HG03045 (cell line): ENCODE measurements at regions not wholly inside any gene's neighbourhood (a gene's known extent, or its start where the extent isn't known, plus 50 kb on each side); places are given as distances from the start of the nearest gene placed in this dataset.

ENCODE experiments used
- ATAC-seq: cut with Tn5 transposase; IDR thresholded peaks from one replicate; pipeline ENCODE4 v1.9.1; 2021; ENCODE audit warnings: mild to moderate bottlenecking, moderate library complexity; ENCODE audit not compliant: unreplicated experiment

DNA sequence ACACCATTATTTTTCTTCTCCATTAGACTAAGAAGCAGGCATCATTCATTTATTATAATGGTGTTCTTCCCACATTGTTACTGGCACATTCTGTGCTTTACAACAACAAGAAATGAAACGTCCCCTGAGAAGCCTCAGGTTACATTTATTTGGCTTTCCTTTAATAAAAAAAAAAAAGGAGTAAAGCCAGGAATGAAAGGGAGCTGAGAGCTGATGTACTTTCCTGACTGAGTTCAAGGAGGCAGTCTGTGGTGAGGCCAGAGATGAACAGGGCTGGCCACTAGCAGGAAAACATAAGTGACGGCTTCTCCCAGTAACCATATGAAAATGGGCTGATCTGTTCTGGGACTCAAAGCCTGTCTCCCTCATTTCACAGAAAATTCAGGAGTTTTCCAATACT is 742.1 kb downstream of the MAFB start:
- ATAC-seq = no peak

DNA sequence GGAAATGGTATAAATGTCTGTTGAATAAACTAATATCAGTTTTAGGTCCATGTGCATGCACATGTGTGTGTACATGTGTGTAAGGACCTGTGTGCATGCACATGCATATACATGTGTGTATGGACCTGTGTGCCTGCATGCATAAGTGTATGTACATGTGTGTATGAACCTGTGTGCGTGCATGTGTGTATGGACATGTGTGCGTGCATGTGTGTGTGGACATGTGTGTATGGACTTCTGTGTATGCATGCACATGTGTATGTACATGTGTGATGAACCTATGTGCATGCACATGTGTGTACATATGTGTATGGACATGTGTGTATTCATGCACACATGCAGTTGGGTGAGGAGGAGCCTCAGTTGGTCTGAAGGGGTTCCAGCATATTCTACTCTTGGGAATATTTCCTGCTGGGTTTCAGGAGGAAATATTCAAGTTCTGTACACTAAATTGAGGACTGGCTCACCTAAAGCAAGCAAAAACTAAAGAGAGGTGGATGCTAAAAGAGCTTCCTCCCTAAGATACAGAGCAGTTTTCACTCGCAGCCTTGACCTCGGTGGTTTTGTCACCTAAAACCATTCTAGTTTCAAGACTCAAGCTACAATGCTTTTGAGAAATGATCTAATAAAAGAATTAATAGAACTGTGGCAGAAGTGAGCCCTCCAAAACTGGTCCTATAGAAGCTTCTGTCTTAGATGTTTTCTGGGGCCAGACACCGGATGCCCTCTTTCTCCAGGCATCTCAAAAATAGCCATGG is 742.8 kb downstream of the MAFB start:
- no peak for ATAC-seq

GRCh38 chr20:39944861-39945260 is 744.2 kb downstream of the MAFB start:
- ATAC-seq = no peak

DNA sequence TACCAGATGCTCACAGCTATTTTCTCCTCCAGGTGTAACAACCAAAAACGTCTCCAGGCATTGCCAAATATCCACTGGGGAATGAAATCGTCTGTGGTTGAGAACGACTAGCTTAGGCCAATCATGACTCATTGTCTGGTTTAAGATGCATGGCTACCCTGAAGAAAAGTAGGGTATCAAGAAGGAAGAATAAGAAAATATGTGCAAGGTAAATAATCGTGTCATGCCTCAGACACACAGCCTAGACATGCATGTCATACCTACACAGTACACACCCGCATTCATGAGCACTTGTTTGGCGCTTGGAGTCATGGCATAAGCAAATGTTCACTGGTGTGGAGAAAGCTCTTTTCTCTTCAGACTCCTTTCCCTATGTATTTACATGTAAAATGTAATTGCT is 745.7 kb downstream of the MAFB start:
- ATAC-seq = no peak

DNA sequence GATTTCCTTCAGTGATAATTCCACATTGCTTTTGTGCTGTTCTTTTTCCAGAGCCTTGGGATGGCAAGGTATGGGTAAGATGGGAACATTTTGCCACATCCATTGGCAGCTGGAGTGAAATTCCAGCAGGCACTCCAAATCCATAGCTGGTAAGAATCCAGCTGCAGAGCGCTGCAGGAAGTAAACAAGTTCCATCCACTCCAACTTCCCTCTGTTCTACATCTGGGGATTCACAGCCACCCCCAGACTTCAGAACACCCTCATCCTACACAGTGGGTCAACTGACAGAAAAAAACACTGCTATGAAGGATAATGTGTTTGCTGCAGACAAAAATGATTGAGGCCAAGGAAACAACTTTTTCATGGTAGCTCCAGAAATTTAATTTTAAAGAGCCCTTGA is 747.8 kb downstream of the MAFB start:
- ATAC-seq = no peak

- ATAC-seq = no peak
These were observed 749.7 kb downstream of the MAFB start for GRCh38 chr20:39939241-39939865.

DNA sequence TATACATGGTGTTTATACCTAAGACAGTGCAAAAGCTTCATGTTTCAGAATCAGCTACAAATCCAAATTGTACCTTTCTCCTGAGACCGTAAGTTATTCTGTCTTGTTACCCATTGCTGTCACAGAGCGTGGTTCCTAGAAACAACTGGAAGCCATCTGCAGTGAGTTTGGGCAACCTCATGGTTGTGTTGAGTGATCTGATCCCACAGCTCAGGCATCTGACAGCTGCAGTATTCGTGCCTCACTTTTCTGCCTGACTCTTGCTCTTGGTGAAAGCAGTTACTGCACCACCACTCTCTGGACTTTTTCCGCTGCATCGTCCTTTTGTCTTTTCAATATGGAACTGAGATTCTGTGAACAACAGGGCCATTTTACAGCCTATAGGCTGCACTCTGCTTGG is 752.6 kb downstream of the MAFB start:
- ATAC-seq = no peak

- ATAC-seq = no peak
These were observed 753.1 kb downstream of the MAFB start for GRCh38 chr20:39935901-39936300.

- ATAC-seq = no peak
These were observed 772.7 kb downstream of the MAFB start for GRCh38 chr20:39916236-39916765.

GRCh38 chr20:39913274-39913673 is 775.8 kb downstream of the MAFB start:
- ATAC-seq = no peak

- no peak for ATAC-seq
These were observed 777.5 kb downstream of the MAFB start for GRCh38 chr20:39911497-39911896.

DNA sequence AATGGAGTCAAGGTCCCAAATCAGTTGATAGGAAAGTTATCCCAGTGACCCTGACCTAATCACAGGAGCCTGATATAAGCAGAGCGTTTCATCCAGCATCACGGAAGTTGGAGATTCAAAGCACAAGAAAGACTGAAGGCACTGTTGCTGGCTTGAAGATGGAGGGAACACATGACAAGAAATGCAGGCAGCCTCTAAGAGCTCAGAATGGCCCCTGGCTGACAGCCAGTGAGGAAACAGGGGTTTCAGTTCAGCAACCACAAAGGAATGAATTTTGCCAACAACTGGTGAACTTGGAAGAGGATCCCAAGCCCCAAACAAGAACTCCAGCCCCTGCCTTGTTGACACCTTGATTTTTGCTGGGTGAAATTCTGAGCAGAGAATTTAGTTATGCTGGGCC is 778.5 kb downstream of the MAFB start:
- no peak for ATAC-seq

DNA sequence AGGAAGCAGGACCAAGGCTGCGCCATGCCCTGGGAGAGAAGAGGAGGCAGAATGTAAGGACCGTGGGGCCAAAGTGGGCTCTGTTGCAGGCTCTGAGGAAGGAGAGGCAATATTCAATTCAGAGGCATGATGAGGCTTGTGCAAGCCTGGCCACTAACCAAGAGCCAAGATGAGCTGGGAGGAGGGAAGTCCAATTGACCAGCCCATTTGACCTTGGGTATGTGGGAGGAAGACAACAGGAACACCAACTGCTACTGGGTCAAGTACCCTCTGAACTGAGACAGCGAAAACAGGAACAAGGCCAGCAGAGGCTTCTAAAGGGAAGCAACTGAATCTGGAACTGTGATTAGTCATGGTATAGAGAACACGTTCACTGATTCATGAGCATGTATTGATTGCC is 779.6 kb downstream of the MAFB start:
- no peak for ATAC-seq

GRCh38 chr20:39904476-39905112 is 784.4 kb downstream of the MAFB start:
- no peak for ATAC-seq

GRCh38 chr20:39903806-39904465 is 785.1 kb downstream of the MAFB start:
- no peak for ATAC-seq

DNA sequence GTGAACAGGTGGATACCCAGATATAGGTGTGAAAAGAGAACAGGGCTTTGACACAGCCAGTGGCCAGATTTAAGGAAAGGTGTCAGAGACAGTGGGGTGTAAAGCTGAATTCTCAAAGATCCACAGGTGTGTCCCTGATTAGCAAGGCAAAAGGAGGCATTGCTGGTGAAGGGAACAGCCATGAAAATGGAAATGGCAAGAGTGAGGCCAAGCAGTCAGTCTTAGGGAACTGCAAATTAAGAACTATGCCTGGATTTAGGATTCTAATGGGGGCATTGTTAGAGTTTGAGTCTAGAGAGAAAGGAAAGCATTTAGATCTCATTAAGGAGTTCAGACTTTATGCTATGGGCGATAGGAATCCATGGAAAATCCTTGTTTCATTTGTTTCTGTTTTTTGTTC is 789.2 kb downstream of the MAFB start:
- no peak for ATAC-seq

DNA sequence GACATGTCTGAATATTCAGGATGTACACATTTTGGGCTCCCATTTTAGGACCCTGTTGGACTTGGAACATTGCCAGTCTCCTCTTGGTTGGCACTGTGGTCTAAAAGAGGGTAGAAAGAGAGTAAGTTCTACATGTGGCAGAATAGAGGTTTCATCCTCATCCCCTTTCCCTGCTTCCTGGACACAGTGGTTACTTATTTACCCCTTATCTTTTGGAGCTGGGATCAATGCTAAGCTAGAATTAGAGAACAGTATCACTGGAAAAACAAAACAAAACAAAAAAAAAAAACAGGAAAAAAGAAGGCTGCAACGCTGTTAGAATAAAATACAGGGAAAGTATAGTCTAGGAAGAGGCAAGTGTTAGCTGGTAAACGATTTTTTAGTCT is 790.6 kb downstream of the MAFB start:
- ATAC-seq = no peak

DNA sequence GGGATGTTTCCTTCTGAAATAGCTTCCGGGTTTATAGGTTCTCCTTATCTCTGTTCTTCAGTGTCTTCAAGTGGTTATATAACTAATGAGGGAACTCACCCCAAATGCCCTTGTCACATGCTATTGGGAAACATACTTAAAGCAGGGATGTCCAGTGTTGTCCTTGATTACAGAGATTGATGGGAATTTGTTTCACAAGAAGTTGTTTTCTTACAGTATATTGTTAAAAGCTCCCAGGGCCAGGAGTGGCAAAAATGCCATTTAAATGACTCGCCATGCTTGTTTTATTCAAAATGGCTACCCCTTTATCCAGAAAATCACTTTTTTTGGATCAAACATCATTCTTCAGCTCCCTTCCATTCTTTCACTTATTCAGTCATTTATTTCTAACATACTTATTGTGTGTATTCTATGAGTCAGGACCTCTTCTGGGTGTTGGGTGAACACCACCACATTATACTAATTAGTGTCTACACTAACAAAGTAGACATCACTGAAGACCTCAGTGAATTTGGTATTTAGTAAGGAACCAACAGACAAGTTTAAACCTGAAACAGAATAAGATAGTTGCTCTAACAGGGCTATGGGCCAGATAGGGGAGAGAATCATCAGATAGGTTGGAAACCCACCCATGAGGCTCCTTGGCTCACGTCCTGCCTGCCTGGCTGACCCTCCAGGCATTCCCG is 791.1 kb downstream of the MAFB start:
- no peak for ATAC-seq

GRCh38 chr20:39897058-39897457 is 792.0 kb downstream of the MAFB start:
- no peak for ATAC-seq

GRCh38 chr20:39894067-39894466 is 795.0 kb downstream of the MAFB start:
- no peak for ATAC-seq
